ENCODE measurements at regions not wholly inside any gene's neighbourhood (a gene's known extent, or its start where the extent isn't known, plus 50 kb on each side); places are given as distances from the start of the nearest gene placed in this dataset.

GRCh38 chr12:127272864-127273263 lies 994.1 kb upstream of the TMEM132C start:
- TF ChIP-seq POLR2A (IDR thresholded peaks at IDR 0.05) = no peak
- TF ChIP-seq, protein P1, sequence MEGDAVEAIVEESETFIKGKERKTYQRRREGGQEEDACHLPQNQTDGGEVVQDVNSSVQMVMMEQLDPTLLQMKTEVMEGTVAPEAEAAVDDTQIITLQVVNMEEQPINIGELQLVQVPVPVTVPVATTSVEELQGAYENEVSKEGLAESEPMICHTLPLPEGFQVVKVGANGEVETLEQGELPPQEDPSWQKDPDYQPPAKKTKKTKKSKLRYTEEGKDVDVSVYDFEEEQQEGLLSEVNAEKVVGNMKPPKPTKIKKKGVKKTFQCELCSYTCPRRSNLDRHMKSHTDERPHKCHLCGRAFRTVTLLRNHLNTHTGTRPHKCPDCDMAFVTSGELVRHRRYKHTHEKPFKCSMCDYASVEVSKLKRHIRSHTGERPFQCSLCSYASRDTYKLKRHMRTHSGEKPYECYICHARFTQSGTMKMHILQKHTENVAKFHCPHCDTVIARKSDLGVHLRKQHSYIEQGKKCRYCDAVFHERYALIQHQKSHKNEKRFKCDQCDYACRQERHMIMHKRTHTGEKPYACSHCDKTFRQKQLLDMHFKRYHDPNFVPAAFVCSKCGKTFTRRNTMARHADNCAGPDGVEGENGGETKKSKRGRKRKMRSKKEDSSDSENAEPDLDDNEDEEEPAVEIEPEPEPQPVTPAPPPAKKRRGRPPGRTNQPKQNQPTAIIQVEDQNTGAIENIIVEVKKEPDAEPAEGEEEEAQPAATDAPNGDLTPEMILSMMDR (IDR thresholded peaks at IDR 0.05) = no peak

Data from heart left ventricle (tissue), 13 donors.